Loucy (cell line): ENCODE measurements at regions not wholly inside any gene's neighbourhood (a gene's known extent, or its start where the extent isn't known, plus 50 kb on each side); places are given as distances from the start of the nearest gene placed in this dataset.

ENCODE experiments used
- CTCF ChIP-seq: fragments of 200-600 bp; sonication (generic); conservative IDR thresholded peaks from 2 replicates; pipeline ENCODE4 v1.5.1; 2014; ENCODE audit warnings: mild to moderate bottlenecking, antibody characterized with exemption, low read length
- EZH2phosphoT487 ChIP-seq: fragments of 200-600 bp; IDR thresholded peaks from 2 replicates; pipeline ENCODE4 v1.6.1; 2018; ENCODE audit warnings: antibody characterized with exemption, mild to moderate bottlenecking, moderate library complexity, borderline replicate concordance

DNA sequence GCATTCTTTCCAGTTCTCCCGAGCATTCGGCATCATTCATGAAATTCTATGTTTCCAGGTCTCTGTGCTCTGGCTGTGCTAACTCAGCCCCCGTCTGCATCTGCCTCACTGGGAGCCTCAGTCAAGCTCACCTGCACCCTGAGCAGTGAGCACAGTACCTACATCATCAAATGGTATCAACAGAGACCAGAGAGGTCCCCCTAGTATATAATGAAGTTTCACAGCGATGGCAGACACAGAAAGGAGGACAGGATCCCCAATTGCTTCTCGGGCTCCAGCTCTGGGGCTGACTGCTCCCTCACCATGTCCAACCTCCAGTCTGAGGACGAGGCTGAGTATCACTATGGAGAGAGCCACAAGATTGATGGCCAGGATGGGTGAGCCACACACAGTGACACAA is 52.8 kb upstream of the IGLL5 start:
- TF ChIP-seq CTCF (no peak), EZH2phosphoT487 (no peak)
